Loucy (cell line): ENCODE measurements at regions not wholly inside any gene's neighbourhood (a gene's known extent, or its start where the extent isn't known, plus 50 kb on each side); places are given as distances from the start of the nearest gene placed in this dataset.

ENCODE experiments used
- CTCF ChIP-seq: fragments of 200-600 bp; sonication (generic); conservative IDR thresholded peaks from 2 replicates; pipeline ENCODE4 v1.5.1; 2014; ENCODE audit warnings: mild to moderate bottlenecking, antibody characterized with exemption, low read length
- EZH2phosphoT487 ChIP-seq: fragments of 200-600 bp; IDR thresholded peaks from 2 replicates; pipeline ENCODE4 v1.6.1; 2018; ENCODE audit warnings: antibody characterized with exemption, mild to moderate bottlenecking, moderate library complexity, borderline replicate concordance

- TF ChIP-seq CTCF: no peak
- no peak for TF ChIP-seq EZH2phosphoT487
These were observed 53.6 kb upstream of the MAP10 start for GRCh38 chr1:232751393-232752140.
